NCI-H146 (cell line): ENCODE measurements at regions not wholly inside any gene's neighbourhood (a gene's known extent, or its start where the extent isn't known, plus 50 kb on each side); places are given as distances from the start of the nearest gene placed in this dataset.
"Not testable (repeated sequence)": the region's sequence is repeated elsewhere in the genome, so short reads cannot be mapped to it uniquely, and the experiment has no call there.

Source experiments
- DNase-seq: peaks from one replicate; lab custom pipeline; 2025; lab: John Stamatoyannopoulos, UW

GRCh38 chr9:30010691-30011090 is 2373.8 kb upstream of the ACO1 start:
- no peak for DNase-seq

DNA sequence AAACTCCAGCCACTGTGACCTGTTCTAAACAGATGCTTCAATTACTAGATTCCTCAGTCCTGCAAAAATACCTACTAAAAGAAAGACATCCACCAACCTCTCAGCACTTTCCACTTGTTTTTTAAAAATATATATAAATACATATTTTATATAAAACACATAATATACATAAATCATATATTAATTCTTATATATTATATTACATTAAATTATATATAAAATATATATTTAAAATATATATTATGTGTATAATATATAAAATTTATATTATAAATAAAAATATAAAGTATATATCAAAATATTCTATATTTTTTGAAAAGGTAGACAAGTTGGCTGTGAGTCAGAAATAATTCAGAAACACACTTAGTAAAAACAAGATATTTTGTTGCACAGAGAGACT is 2371.8 kb upstream of the ACO1 start:
- DNase-seq = no peak

- DNase-seq = no peak
Measured at GRCh38 chr9:30015073-30015472, 2369.4 kb upstream of the ACO1 start.

DNA sequence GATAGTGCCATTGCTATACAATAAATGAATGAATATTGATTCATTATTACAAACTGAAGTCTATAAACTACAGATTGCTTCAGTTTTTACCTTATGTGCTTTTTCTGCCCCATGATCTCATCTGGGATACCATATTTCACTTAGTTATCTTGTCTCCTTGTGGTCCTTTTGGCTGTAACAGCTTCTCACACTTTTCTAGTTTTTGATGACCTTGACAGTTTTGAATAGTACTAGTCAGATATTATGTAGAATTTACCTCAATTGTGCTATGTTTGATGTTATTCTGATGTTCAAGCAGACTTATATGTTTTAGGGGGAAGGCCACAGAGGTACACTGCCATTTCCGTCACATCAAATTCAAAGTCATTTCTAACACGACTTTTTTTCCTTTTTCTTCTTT is 2364.3 kb upstream of the ACO1 start:
- DNase-seq = no peak

GRCh38 chr9:30035761-30036160 is 2348.7 kb upstream of the ACO1 start:
- no peak for DNase-seq

DNA sequence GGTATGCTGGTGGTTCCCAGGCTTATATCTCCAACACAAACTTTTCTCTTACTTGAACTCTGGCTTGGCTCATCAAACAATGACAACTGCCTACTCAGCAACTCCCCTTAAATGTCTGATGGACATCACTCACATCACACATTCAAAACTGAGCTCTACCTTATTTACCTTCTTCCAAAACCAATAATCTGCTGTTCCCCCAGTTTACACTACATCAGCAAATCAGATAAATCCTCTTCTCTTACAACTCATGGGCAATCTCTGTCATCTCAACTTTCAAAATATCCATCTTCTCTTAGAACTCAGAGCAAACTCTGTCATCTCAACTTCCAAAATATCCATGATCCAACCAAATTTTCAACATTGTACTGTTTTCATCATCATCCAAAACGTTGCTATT is 2347.9 kb upstream of the ACO1 start:
- no peak for DNase-seq

DNA sequence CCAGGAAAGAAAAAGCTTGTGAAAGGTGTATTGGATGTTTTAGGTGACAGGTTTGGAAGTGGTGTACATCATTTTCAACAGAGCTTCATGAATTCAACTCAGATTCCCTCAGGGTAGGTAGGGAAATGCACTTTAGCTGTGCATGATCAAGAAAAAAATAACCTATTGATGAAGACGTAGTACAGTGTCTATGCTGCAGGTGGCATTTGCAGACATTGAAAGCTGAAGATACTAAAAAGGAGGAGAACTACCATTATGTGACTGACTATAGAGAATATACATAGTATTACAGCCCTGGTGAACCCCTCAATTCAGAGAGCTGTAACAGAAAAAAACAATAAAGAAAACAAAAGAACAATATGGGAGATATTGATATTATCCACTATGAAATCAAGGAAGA is 2344.7 kb upstream of the ACO1 start:
- peak; percentile 39 for DNase-seq

- DNase-seq = no peak
Measured at GRCh38 chr9:30048396-30048795, 2336.0 kb upstream of the ACO1 start.

DNA sequence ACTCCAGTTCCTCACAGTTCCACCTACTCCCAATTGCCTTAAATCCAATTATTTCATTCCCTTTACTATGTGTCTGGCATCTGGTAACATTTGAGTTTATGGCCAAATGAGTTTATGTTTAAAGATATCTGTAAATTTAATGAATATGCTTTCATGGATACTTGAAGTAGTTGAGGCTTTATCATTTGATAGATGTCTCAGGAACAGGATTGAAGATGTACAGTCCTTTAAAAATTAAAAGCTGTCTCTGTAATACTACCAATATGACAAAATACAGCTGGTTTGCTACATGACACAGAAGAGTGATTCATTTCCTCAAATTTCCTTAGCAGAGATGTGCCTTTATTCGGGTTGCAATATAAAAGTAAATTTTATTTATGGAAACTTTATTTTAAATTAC is 2326.0 kb upstream of the ACO1 start:
- DNase-seq = no peak

GRCh38 chr9:30060976-30061375 is 2323.5 kb upstream of the ACO1 start:
- no peak for DNase-seq

- no peak for DNase-seq
Measured at GRCh38 chr9:30065888-30066287, 2318.6 kb upstream of the ACO1 start.

DNA sequence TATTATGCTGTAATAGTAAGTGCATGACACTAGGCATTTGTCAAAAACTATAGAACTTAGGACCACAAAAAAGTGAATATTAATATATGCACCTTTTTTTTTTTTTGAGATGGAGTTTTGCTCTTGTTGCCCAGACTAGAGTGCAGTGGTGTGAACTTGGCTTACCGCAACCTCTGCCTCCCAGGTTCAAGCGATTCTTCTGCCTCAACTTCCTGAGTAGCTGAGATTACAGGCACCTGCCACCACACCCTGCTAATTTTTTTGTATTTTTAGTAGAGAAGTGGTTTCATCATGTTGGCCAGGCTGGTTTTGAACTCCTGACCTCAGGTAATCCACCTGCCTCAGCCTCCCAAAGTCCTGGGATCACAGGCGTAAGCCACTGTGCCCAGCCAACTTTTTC is 2315.2 kb upstream of the ACO1 start:
- DNase-seq = not testable (repeated sequence)

- DNase-seq = no peak
Measured at GRCh38 chr9:30075022-30075421, 2309.4 kb upstream of the ACO1 start.

DNA sequence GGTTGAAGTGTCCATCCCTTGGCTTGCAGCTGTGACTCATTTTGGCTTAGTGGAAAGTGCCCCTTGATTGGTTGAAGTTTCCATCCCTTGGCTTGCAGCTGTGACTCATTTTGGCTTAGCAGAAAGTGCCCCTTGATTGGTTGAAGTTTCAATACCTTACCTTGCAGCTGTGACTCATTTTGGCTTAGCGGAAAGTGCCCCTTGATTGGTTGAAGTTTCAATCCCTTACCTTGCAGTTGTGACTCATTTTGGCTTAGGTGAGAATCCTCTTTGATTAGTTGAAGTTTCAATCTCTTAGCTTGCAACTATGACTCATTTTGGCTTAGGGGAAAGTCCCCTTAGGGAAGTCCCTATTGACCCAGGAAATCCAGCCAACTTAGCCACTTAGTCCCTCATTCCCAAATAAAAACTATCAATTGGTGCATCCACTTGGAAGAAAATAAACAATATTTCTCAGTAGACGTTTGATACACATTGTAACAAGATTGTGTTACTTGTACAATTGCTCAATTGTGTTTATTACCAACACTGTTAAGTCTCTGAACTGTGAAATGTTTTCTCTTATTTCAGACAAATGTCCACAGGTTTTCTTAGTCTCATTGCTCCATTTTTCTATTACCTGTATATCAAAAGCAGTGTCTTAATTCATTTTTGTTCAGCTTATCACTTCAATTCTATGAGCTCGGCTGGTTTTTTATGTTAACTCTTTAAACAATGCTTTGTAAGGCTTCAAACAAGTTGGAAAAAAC is 2308.8 kb upstream of the ACO1 start:
- no peak for DNase-seq

DNA sequence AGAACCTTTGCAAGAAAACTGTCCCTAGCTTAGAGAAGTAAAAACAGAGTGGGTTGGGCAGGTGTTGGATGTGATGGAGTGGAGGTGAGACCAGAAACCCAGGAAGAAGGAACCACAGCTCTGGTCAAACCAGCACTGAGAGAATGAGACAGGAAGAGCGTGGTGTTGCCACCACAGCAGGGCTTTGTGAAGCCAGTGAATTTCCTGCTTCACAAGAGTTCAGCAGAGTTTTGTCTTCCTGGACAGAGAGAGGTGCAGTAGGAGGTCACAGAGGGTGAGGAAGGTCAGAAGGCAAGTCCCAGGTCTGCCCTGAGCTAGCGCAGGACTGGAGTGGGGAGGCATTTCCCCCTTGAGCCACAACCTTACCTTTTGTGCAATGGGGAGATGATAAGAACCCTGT is 2306.2 kb upstream of the ACO1 start:
- no peak for DNase-seq

DNA sequence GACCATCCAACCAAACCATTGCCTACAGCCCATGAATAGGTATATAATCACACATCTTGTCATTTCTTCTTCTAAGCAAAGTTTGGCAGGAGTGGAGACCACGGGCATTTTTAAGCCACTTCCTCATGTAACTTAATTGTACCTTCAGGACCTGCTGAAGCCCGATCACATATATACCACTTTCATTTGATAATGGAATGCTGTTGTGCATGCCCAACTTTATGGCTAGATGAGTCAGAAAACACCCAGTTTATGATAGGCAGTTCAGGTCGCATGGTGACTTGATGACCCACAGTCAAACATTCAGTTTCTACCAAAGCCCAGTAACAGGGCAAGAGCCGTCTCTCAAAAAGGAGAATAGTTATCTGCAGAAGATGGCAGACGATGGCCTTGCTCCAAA is 2295.0 kb upstream of the ACO1 start:
- DNase-seq = no peak

GRCh38 chr9:30103647-30104394 is 2280.6 kb upstream of the ACO1 start:
- DNase-seq = no peak

DNA sequence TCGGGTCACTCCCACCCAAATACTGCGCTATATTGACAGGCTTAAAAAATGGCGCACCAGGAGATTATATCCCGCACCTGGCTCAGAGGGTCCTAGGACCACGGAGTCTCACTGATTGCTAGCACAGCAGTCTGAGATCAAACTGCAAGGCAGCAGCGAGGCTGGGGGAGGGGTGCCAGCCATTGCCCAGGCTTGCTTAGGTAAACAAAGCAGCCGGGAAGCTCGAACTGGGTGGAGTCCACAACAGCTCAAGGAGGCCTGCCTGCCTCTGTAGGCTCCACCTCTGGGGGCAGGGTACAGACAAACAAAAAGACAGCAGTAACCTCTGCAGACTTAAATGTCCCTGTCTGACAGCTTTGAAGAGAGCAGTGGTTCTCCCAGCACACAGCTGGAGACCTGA is 2277.3 kb upstream of the ACO1 start:
- DNase-seq = not testable (repeated sequence)

- no peak for DNase-seq
Measured at GRCh38 chr9:30116673-30117217, 2267.7 kb upstream of the ACO1 start.

GRCh38 chr9:30120666-30121065 is 2263.8 kb upstream of the ACO1 start:
- DNase-seq = no peak

DNA sequence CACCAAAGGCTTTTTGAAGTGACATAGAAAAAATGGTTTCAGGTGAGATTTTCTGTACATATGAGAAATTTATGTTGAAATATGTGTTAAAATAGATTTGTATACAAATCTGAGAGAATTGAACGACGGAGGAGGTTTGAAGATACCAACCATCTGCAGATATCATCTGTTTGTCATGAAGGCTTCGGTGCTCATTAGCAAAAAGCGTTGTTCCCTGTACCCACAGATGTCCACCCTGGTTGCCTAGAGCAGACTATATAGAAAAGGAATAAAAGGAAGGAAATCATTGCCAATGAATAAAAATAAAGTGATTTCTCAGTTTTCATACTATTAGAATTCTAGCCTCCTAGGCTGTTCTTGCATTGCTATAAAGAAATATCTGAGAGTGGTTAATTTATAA is 2262.8 kb upstream of the ACO1 start:
- DNase-seq = no peak

GRCh38 chr9:30125881-30126280 is 2258.6 kb upstream of the ACO1 start:
- DNase-seq = peak; percentile 46

DNA sequence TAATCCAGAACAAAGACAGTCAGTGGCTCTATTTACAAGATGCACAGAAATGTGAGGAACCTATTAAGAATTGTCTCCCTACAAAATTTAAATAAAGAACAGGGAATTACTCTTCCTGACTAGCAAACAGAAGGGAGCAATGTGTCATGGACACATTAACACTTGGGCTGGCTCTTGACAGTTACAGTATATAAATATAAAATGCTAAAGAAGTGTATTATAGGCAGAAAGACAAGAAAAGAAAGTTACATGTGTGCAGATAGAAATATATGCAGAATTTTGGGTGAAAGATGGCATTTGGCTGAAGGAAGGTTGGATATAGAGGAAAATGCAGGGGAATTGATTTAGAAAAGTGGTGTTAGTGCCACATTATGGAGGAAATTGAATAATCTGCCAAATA is 2257.1 kb upstream of the ACO1 start:
- DNase-seq = no peak
